ENCODE measurements at regions not wholly inside any gene's neighbourhood (a gene's known extent, or its start where the extent isn't known, plus 50 kb on each side); places are given as distances from the start of the nearest gene placed in this dataset.
"Not testable (repeated sequence)": the region's sequence is repeated elsewhere in the genome, so short reads cannot be mapped to it uniquely, and the experiment has no call there.

DNA sequence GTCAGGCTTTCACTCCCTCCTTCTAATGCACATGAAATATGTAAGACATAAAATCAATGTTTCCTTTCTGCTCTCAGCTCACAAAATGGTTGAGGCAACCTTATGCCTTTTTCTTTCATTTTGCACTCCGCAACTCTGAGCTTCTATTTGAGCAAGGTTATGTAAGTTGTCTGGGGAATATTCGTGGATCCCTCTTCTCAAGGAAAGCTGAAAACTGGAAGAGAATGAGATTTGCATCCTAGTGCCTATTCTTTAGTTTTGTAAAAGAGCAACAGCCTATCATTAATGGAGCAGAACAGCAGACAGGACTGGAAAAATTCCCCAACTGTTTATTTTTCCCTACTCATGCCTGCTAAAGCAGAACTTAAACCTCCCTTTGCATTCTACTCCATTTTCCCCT, 141.7 kb downstream of the FAM76B start:
- DNase-seq (ENCODE audit: low spot score) = no peak

DNA sequence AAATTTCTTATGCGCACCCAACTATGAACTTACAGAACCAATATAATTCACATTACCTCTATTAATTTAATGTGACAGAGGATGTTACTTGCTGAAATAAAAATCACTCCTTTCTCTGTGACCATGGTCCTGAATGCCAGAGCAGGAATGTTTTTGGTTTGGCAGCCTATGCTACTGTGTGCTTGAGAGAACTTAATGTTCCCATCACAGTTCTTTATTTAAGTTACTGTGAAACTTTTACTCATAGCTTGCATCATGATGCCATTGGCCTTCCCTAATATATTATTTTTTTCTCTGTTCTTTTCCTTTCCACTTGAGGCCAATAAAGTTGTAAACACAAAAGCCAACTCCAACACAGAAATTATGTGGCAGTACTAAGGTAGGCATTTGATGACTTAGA, 142.2 kb downstream of the FAM76B start:
- DNase-seq (ENCODE audit: low spot score) = no peak

DNA sequence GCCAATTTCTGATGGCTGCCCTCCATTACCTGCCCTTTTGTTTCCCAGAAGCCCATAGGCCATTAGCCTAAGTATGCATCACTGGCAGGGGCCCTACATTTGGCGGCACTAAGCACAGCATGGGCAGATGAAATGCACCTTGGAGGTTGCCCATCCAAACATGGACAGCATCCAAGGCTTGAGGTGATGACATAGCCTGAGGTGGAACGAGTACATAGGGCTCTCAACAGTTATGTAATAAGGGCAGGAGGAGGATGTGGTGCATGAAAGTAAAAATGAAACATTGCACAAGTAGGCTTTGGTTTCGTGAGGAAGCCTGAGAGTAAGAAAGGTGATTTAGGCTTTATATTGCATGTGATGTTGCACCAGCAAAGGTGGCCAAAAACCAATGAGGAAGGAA, 148.1 kb downstream of the FAM76B start:
- DNase-seq (ENCODE audit: low spot score) = no peak

DNA sequence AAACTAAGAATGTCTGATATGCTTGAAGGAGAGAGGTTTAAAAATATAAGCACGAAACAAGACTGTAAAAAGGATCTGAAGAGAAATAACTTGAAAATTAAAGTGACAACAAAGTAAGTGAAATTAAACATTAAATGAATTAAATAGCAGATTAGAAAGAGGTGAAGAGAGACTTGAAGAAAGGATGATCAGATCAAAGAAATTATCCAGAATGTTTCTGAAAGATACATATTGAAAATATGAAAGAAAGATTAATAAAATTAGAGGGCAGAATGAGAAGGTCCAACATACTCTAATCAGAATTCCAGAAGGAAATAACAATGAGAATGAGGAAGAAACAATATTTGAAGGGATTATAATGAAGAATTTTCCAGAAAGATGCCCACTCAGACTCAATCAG, 151.1 kb downstream of the FAM76B start:
- DNase-seq (ENCODE audit: low spot score) = no peak

DNA sequence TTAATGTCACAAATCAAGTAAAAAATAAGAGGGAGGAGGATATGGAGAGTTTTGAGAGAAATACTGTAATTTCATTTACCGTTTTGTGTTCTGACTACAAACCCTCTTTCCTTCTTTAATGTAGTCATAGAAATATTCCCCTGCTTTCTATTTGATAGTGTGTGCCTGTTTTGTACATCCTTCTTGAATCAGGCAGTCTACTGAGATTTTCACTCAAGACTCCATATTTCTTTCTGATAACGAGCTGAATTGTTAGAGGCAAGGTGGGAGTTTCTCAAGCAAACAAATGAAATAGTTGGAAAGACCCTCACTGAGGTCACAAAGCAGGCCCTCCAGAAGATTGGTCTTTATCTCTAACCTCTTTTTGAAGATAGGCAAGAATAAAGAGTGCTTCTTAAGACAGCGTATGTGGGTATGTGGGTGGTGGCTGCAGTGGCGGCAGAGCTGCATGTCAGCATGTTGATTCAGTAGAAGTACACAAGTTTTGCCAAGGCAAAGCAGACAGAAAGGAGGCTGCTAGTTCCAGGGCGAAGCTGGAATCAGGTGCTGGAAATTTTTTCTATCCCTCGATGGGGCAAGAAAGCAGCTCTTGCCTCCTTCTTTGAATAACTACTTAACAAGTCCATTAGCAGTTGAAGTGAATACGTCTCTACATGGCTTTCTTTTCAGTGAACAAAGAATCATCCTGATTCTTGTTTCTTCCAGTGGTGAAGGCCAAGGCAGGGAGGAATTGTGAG, 164.2 kb downstream of the FAM76B start:
- DNase-seq (ENCODE audit: low spot score) = no peak

DNA sequence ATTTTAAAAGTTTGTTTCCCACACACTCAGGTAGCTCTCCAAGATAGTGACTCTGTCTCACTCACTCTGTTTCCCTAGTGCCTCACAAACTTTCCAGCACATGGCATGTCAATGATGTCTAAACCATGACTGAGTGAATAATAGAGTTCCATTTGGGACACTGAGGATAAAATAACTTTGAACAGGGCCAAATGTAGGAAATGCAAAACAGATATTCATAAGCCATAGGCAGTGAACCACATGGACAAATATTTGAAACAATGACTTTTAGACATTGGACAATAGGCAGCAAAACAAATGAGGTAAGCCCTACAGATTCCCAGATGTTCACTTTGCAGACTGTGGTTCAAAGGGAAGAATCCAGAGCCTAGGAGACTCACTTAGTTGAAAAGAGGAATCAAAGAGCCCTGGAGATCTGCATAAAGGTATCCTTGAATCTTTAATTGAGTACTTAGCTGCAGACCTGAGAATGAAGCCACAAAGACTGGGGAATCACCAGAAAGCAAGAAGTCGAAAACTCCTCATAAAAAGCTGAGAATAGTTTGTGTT, 173.3 kb downstream of the FAM76B start:
- DNase-seq (ENCODE audit: low spot score) = no peak

DNA sequence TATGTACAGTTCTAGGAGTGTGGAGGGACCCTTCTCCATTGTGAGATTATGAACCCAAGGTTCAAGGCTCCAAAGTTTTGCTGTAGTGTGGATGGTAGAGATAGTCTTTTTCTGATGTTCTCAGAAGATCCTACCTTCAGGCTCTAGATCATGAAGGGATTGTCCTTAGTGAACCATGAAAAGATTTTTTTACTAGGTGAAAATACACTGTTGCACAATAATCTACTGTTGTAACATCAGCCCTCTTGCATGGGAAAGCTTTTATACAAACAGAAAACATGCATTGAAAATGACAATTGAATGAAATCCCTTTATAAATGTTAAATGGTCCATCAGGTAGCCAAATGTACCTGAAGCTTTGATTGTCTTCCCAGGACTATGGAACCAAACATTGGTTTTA, 177.8 kb downstream of the FAM76B start:
- DNase-seq (ENCODE audit: low spot score) = no peak

DNA sequence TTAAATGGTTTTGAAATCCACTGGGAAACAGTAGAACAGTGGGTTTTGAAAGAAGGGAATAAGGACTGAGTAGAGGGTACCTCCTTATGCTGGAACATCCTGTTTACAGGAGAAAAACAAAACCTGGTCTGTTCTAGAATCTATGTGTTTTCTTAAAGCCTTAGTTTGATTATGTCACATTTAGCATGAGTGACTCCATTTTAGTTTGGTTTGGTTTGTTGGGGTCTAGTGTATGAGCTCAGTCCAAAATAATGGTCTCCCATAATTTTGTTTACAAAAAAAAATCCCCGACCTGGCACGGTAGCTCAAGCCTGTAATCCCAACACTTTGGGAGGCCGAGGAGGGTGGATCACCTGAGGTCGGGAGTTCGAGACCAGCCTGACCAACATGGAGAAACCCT, 179.4 kb downstream of the FAM76B start:
- not testable (repeated sequence) for DNase-seq (ENCODE audit: low spot score)

DNA sequence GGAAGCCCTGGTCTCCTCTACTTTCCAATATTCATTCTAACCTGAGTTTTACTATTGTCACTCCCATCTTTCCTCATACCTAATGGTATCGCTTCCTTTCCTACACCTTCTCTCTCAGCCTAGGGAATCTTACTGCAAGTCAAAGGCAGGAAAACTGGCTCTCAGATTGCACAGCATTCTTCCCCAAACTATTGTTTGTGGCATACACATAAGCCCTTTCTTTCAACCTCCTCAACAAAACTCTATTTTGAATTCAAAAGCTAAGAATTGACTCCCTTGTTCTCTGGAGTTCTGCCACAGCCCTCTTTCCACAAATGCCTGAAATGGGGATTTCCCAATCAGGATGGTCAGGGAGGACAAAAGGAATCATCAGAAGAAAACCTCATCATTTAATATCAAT, 181.5 kb downstream of the FAM76B start:
- DNase-seq (ENCODE audit: low spot score) = no peak

DNA sequence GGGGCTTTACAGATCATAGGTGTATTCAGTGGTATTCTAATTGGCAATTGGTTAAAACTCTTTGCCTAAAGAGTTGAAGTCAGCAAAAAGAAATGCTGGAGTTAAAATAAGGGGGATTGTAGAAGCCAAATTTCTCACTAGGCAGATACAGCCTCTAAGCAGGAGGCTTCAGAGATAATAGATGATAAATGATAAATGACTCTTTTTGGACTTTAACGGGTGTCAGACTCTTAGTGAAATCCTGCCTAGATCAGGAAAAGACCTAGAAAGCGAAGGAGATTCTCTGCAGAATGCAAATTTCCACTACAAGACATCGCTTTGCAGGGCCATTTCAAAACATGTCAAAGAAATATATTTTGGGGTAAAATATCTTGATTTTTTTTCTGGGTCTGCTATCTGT, 182.8 kb downstream of the FAM76B start:
- no peak for DNase-seq (ENCODE audit: low spot score)

DNA sequence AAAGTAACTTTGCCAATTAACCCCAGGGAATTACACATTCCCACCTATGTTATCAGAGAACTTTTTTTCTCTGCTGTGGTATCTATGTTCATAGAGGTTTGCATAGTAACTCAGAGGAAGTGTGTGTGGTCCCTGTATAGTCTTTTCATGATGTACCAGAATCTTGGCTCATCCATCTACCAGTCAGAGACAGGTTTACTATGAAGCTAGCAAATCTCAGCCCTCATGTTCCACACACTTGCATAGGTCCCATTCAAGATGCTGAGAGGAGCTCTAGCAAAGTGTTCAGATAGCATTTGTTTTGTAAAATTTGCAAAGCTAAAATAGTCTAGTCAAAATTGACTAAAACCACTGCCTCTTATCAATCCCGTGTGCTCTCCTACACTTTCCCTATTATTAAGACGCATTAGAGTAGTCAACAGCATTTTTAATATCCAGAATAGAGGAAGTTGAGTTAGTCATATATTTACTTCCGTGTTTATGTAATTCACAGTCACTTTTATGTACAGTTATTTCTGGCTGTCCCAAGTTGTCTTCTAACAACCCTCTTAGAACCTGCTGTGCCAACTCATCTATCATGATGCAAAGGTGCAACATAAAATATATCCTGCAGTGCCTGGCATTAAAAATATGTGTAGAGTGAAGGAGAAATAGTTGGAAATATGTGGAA, 184.2 kb downstream of the FAM76B start:
- no peak for DNase-seq (ENCODE audit: low spot score)

DNA sequence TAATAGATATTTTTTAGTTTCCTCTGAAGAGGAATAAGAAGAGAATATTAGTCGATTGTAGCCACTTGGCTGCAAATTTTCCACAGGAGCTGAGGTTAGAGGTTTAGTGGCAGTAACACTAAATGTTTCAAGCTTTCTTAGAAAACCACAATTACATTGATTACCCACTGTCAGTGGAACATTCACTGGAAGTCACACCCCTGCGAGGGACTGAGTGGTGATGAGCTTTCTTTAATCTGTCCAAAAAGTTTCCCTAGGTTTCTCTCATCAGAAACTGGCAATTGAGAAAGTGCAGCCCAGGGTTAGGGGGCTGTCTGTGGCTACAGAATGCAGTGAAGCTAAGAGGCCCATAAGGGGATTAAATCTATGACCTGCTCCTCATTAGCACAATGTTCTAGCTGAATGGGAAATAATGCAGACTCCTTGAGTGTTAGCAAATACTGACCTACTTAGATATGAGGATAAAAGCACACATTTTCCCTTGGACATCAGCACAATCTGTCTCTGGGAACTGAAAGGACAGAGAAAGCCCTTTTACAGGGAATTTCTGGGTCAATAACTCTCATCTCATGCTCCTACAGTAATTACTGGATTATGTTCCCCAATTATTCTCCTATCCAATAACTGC, 189.5 kb downstream of the FAM76B start:
- no peak for DNase-seq (ENCODE audit: low spot score)

DNA sequence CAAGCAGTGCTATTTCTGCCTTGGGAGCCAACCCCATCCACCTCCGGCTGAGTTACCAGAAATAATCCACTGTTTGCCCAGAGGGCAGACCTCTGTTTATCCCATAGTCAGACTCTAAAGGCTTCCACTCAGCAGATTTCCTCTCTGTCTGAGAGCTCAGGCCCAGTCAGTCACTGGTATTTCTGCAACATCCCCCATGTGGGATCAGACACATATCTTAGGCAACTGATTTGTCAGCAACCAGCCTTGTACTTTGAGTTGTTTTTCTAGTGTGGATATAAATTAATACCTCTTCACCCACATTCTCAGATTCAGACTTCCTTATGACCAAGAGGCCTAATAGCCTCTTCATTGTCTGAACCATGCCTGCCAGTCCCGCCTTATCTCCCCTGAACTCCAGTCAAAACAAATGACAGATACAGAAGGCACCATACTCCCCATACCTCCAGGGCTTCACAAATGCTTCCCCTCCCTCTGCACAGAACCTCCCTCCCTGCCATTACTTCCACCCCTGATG, 193.6 kb downstream of the FAM76B start:
- DNase-seq (ENCODE audit: low spot score) = no peak

DNA sequence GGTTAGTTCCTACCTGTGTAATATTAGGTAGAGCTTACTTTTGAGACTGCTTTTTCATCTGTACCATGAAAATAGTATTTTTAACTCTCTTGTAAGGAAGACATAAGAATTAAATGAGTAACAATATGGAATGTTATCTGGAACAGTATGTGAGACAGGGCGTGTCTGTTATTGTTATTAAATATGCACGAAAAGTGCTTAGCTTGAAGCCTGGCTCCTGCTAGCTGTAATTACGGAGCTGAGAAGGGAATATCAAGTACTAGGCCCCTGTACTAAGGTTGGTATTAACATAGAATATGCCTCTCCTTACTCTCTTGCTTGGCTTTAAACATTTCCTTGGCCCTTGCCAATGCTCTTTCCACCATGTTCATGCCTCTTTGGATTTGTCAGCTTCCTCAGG, 194.0 kb downstream of the FAM76B start:
- DNase-seq (ENCODE audit: low spot score) = no peak

DNA sequence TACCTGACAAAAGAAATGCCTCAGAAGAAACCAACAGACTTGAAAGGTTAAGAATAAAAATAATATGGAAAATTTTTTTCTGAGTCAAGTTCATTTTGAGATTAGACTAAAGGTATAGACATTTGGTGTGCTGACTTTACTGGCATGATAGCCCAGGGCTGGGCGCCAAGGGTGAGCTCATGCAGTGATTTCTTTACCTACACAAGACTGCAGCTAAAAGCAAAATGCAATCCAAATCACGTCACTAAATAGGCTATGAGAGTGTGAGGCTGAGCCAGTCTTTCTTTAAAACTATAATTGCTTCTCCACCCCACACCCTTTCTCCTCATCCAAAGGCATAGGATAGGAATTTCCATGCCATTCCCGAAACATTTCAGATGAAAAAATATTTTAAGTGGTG, 196.5 kb downstream of the FAM76B start:
- DNase-seq (ENCODE audit: low spot score) = no peak

DNA sequence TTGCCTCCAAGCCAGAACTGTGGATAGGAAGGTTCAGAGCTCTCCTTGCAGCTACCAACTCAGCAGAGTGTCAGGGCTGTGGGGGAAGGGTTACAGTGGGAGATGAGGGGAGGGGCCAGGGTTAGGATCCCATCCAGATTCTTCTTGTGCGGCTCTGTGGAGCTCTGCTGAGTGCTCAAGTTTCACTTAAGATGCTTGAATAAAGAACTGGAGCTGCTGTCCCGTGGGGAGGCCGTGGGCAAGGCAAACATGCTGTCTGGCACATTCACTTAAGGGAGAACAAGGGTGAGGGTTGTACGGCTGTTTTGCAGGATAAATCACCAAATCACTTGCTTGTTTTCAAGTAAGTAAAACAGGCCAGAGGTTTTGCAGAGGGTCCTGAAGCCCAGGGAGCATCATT, 197.1 kb downstream of the FAM76B start:
- no peak for DNase-seq (ENCODE audit: low spot score)

DNA sequence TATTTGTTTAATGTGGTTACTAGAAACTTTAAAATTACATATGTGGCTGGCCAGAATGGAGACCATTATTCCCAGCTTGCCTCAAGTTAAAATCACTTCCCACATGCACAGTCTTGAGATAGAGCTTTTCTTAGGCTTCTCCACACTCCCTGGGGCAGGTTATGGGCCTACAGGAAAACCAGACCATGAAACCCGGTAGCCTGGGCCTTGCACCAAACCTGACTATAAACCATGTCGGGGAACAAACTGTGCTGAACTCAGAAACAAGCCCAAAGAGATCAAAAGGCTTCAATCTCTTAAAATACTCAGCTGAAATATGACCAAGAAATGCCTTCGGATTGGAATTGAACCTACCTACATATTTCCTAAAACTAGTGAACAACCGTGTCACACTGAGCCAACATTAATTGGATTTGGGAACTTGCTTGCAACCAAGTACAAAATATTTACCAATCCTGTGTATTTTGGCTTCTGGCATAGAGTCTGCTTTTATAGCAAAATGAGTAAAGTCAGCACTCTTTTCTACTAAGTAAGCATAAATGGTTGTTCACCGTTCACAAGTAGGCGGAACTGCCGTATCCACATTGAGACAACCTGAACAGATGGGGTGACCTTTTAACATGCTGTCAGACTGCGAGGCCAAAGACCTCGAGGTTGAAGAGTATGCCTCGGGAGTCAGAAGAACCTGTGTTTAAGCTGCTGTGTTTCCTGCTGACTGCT, 199.5 kb downstream of the FAM76B start:
- DNase-seq (ENCODE audit: low spot score) = no peak

DNA sequence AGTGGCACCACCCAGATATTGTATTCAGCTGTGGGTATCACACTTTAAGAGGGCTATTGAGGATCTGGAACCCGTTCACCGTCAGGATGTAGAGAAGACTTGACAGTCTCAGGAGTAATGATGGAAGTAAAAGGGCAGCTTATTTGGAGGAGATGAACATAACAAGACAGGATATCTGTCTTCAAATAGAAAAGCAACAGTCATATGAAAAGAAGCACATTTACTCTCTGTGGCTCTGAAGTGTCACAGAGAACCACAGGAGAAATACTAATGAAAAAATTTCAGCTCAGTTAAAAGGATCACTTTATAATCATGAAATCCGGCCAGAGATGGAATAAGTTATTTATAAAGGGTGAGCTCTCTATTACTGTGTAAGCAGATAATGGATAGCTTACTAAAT, 200.8 kb downstream of the FAM76B start:
- no peak for DNase-seq (ENCODE audit: low spot score)

DNA sequence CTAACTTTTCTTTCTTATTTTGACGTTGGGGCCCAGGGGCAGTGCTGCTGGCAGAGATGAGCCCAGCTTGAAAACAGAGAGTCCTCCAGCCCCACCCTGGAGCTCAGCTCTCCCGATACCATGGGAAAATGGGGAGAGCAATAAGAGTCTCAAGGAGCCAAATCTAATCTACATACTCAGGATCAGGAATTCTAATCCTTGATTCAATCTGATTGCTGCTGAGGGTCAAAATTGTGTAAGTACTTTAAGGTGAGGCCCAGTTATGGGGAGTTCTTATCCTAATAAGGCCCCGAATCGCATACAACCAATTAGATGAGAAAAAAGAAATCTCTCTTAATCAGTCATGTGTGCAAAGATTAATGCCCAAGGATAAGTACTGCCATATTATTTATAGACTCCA, 202.9 kb downstream of the FAM76B start:
- DNase-seq (ENCODE audit: low spot score) = no peak

DNA sequence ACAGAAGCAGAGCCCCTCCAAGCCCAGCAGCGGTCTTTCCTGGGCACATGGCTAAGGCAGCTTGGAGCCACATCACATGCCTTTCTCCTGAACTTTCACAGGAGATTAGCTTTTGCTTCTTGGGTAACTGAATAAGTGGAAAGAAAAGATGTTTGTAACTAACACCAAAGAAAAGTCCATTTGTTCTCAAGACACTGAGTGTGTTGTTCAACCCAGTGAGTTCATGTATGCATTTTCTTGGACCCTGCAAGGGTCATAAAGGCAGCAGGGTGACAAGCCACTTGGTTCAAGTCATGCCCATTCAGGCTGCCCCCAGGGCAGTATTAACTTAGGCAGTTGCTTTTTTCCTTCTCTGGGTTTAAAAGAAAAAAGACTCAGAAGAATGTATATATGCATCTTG, 203.4 kb downstream of the FAM76B start:
- no peak for DNase-seq (ENCODE audit: low spot score)

DNA sequence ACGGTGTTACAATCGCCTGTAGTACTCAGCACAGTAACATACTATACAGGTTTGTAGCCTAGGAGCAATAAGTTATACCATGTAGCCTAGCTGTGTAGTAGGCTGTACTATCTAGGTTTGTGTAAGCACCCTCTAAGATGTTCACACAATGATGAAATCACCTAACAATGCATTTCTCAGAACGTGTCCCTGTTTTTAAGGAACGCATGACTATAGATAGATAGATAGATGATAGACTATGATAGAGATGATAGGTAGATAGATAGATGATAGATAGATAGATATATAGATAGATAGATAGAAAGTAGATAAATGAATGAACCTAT, 203.9 kb downstream of the FAM76B start:
- DNase-seq (ENCODE audit: low spot score) = no peak

DNA sequence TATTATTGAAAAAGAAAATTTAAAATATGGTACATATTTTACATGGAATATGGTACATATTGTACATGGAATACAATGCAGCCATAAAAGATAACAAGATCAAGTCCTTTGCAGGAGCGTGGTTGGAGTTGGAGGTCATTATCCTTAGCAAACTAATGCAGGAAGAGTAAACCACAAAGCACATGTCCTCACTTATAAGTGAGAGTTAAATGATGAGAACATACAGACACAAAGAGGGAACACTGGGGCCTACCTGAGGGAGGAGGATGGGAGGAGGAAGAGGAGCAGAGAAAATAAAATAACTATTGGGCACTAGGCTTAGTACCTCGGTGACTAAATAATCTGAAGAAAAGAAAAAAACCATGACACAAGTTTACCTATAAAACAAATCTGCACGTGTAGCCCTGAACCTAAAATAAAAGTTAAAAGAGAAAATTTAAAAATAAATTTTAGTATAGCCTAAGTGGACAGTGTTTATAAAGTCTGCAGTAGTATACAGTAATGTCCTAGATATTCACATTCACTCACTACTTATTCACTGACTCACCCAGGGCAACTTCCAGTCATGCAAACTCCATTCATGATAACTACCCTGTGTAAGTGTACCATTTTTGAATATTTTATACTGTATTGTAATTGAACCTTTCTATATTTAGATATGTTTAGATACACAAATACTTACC, 204.4 kb downstream of the FAM76B start:
- no peak for DNase-seq (ENCODE audit: low spot score)
